ENCODE measurements at regions not wholly inside any gene's neighbourhood (a gene's known extent, or its start where the extent isn't known, plus 50 kb on each side); places are given as distances from the start of the nearest gene placed in this dataset.

DNA sequence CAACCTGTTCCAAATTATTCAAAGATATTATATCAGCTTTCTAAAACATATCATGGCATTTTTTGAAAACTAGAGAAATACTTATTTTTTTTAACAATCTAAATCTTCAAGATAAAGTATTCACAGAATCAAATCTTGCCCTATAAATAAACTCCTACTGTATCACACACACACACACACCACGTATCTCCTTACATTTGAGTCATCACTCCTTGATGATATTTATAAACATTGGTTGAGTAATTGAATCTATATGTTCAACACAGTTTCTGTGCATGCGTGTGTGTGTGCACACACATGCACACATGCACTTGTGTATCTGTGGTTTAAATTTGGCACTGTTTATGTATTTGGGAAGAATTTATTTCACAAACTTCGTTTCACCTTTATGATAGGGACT is 1716.4 kb downstream of the EFNA5 start:
- TF ChIP-seq SP1 (IDR thresholded peaks at IDR 0.05) (no peak), FOXA1 (IDR thresholded peaks at IDR 0.05) (no peak), LEF1 (IDR thresholded peaks at IDR 0.05; ENCODE audit: borderline replicate concordance) (no peak), BHLHE40 (IDR thresholded peaks at IDR 0.05; ENCODE audit: borderline replicate concordance) (no peak), CTBP1 (IDR thresholded peaks at IDR 0.05; ENCODE audit: borderline replicate concordance) (no peak), NFRKB (IDR thresholded peaks at IDR 0.05) (no peak), ELF4 (IDR thresholded peaks at IDR 0.05) (no peak), ARNT (IDR thresholded peaks at IDR 0.05) (no peak), TARDBP (IDR thresholded peaks at IDR 0.05) (no peak), HDGF (IDR thresholded peaks at IDR 0.05; ENCODE audit: borderline replicate concordance) (no peak), L3MBTL2 (conservative IDR thresholded peaks at IDR 0.05) (no peak), ZNF384 (IDR thresholded peaks at IDR 0.05) (no peak), SUZ12 (IDR thresholded peaks at IDR 0.05) (no peak), FOXK2 (IDR thresholded peaks at IDR 0.05) (no peak)

Measured in HEK293T (cell line).